HL-60 (cell line): ENCODE measurements at regions not wholly inside any gene's neighbourhood (a gene's known extent, or its start where the extent isn't known, plus 50 kb on each side); places are given as distances from the start of the nearest gene placed in this dataset.

ENCODE experiments used
- POLR2AphosphoS5 ChIP-seq: IDR thresholded peaks from 2 replicates; pipeline ENCODE4 v1.6.1; 2012; ENCODE audit warnings: low read depth
- TF ChIP-seq, protein P1 (sequence below): IDR thresholded peaks from one replicate; pipeline ENCODE4 v1.5.1; 2011; ENCODE audit warnings: low read length, control low read depth, inconsistent platforms; ENCODE audit not compliant: insufficient read depth

DNA sequence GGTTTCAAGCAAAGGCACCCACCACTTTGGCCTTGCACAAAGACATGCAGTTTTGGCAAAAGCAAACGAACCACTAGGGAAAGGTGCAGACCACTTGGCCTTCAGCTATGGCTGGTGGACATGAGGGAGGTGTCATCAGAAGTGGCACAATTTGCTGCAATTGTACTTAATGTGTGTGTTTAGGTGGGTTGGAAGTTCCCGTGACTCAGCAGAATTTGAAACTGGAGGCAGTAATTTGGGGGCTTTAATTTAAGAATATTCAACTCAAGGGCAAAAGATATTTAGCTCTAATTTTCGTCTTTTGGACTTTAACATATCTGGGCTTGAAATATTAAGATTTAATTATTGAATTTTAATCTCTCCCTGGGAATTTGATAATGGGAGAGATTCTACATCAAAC lies 115.6 kb upstream of the NOCT start:
- TF ChIP-seq, protein P1, sequence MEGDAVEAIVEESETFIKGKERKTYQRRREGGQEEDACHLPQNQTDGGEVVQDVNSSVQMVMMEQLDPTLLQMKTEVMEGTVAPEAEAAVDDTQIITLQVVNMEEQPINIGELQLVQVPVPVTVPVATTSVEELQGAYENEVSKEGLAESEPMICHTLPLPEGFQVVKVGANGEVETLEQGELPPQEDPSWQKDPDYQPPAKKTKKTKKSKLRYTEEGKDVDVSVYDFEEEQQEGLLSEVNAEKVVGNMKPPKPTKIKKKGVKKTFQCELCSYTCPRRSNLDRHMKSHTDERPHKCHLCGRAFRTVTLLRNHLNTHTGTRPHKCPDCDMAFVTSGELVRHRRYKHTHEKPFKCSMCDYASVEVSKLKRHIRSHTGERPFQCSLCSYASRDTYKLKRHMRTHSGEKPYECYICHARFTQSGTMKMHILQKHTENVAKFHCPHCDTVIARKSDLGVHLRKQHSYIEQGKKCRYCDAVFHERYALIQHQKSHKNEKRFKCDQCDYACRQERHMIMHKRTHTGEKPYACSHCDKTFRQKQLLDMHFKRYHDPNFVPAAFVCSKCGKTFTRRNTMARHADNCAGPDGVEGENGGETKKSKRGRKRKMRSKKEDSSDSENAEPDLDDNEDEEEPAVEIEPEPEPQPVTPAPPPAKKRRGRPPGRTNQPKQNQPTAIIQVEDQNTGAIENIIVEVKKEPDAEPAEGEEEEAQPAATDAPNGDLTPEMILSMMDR = no peak
- no peak for TF ChIP-seq POLR2AphosphoS5
